CD4-positive, alpha-beta T cell treated with Interleukin-17A for 1 hour (primary cell): ENCODE measurements at regions not wholly inside any gene's neighbourhood (a gene's known extent, or its start where the extent isn't known, plus 50 kb on each side); places are given as distances from the start of the nearest gene placed in this dataset.

Source experiments
- DNase-seq: peaks from one replicate; pipeline ENCODE4 v3.0.0-alpha.2; 2020

GRCh38 chr1:199356561-199356960 lies 670.9 kb upstream of the NR5A2 start:
- no peak for DNase-seq

GRCh38 chr1:199357599-199357998 lies 669.9 kb upstream of the NR5A2 start:
- DNase-seq = no peak

GRCh38 chr1:199362996-199363395 lies 664.5 kb upstream of the NR5A2 start:
- no peak for DNase-seq

GRCh38 chr1:199373139-199373538 lies 654.4 kb upstream of the NR5A2 start:
- no peak for DNase-seq

- DNase-seq = no peak
Observed at GRCh38 chr1:199377211-199377610, 650.3 kb upstream of the NR5A2 start.

- no peak for DNase-seq
Observed at GRCh38 chr1:199383793-199384192, 643.7 kb upstream of the NR5A2 start.

GRCh38 chr1:199394856-199395255 lies 632.7 kb upstream of the NR5A2 start:
- no peak for DNase-seq

- no peak for DNase-seq
Observed at GRCh38 chr1:199396456-199396855, 631.1 kb upstream of the NR5A2 start.

- DNase-seq = no peak
Observed at GRCh38 chr1:199399996-199400724, 627.4 kb upstream of the NR5A2 start.

- no peak for DNase-seq
Observed at GRCh38 chr1:199403531-199404116, 623.9 kb upstream of the NR5A2 start.

GRCh38 chr1:199404191-199404590 lies 623.3 kb upstream of the NR5A2 start:
- DNase-seq = no peak

- DNase-seq = no peak
Observed at GRCh38 chr1:199404976-199405375, 622.5 kb upstream of the NR5A2 start.

- no peak for DNase-seq
Observed at GRCh38 chr1:199405634-199406196, 621.8 kb upstream of the NR5A2 start.

- no peak for DNase-seq
Observed at GRCh38 chr1:199410462-199410861, 617.0 kb upstream of the NR5A2 start.

GRCh38 chr1:199411506-199411905 lies 616.0 kb upstream of the NR5A2 start:
- no peak for DNase-seq

GRCh38 chr1:199422206-199422605 lies 605.3 kb upstream of the NR5A2 start:
- DNase-seq = no peak

- DNase-seq = no peak
Observed at GRCh38 chr1:199447906-199448305, 579.6 kb upstream of the NR5A2 start.

- DNase-seq = no peak
Observed at GRCh38 chr1:199448646-199449045, 578.9 kb upstream of the NR5A2 start.

- DNase-seq = no peak
Observed at GRCh38 chr1:199449221-199449620, 578.3 kb upstream of the NR5A2 start.

GRCh38 chr1:199449681-199450080 lies 577.8 kb upstream of the NR5A2 start:
- DNase-seq = no peak

GRCh38 chr1:199452627-199453026 lies 574.9 kb upstream of the NR5A2 start:
- no peak for DNase-seq

GRCh38 chr1:199453723-199454122 lies 573.8 kb upstream of the NR5A2 start:
- DNase-seq = no peak

- DNase-seq = no peak
Observed at GRCh38 chr1:199460933-199461332, 566.6 kb upstream of the NR5A2 start.

- peak; percentile 5 for DNase-seq
Observed at GRCh38 chr1:199463521-199464127, 563.9 kb upstream of the NR5A2 start.
